Astrocyte (in vitro differentiated cells and primary cell): ENCODE measurements at regions not wholly inside any gene's neighbourhood (a gene's known extent, or its start where the extent isn't known, plus 50 kb on each side); places are given as distances from the start of the nearest gene placed in this dataset.

Experiments used
- DNase-seq: peaks from one replicate; pipeline ENCODE4 v3.0.0-alpha.2; 2010; ENCODE audit warnings: low read depth
- FAIRE-seq: peaks from 2 replicates; lab custom pipeline; 2011; peaks lifted over from hg19 to GRCh38; lab: Jason Lieb, UNC
- H2AFZ ChIP-seq: 2 replicates; pipeline ENCODE4 v1.6.0; 2012; ENCODE audit warnings: low read depth, low read length, inconsistent platforms
- H3K27ac ChIP-seq: 2 replicates; pipeline ENCODE4 v1.5.1; 2011; ENCODE audit warnings: low read depth, low read length, inconsistent platforms
- H3K27me3 ChIP-seq: 2 replicates; pipeline ENCODE4 v1.6.0; 2011; ENCODE audit warnings: low read length, inconsistent platforms; ENCODE audit not compliant: insufficient read depth
- H3K36me3 ChIP-seq: 2 replicates; pipeline ENCODE4 v1.5.1; 2011; ENCODE audit warnings: low read length, inconsistent platforms; ENCODE audit not compliant: insufficient read depth
- H3K4me1 ChIP-seq: 2 replicates; pipeline ENCODE4 v1.5.1; 2011; ENCODE audit warnings: low read length, inconsistent platforms; ENCODE audit not compliant: insufficient read depth
- H3K4me2 ChIP-seq: 2 replicates; pipeline ENCODE4 v1.6.0; 2012; ENCODE audit warnings: low read length, inconsistent platforms
- H3K4me3 ChIP-seq: 2 replicates; pipeline ENCODE4 v1.5.1; 2011; ENCODE audit warnings: low read depth, mild to moderate bottlenecking, low read length, inconsistent platforms; ENCODE audit not compliant: insufficient read depth
- H3K79me2 ChIP-seq: 2 replicates; pipeline ENCODE4 v1.6.0; 2012; ENCODE audit warnings: mild to moderate bottlenecking, low read length, inconsistent platforms; ENCODE audit not compliant: insufficient read depth
- H3K9ac ChIP-seq: 2 replicates; pipeline ENCODE4 v1.6.0; 2012; ENCODE audit warnings: mild to moderate bottlenecking, low read length, inconsistent platforms
- H3K9me3 ChIP-seq: 2 replicates; pipeline ENCODE4 v1.5.1; 2012; ENCODE audit warnings: low read depth, mild to moderate bottlenecking, low read length, inconsistent platforms; ENCODE audit not compliant: insufficient read depth
- H4K20me1 ChIP-seq: 2 replicates; pipeline ENCODE4 v1.6.0; 2012; ENCODE audit warnings: low read length, inconsistent platforms; ENCODE audit not compliant: insufficient read depth
- H3K27ac Mint-ChIP-seq: one replicate; pipeline ENCODE4 v1.8.0; 2021; ENCODE audit warnings: mild to moderate bottlenecking, mixed read lengths; ENCODE audit not compliant: unreplicated experiment
- H3K27me3 Mint-ChIP-seq: one replicate; pipeline ENCODE4 v1.8.0; 2021; ENCODE audit warnings: low read depth, mixed read lengths; ENCODE audit not compliant: unreplicated experiment
- H3K36me3 Mint-ChIP-seq: one replicate; pipeline ENCODE4 v1.8.0; 2021; ENCODE audit warnings: low read depth, mixed read lengths; ENCODE audit not compliant: unreplicated experiment
- H3K4me1 Mint-ChIP-seq: one replicate; pipeline ENCODE4 v1.8.0; 2021; ENCODE audit warnings: low read depth, mixed read lengths; ENCODE audit not compliant: unreplicated experiment
- H3K4me3 Mint-ChIP-seq: one replicate; pipeline ENCODE4 v1.8.0; 2021; ENCODE audit warnings: mild to moderate bottlenecking, moderate library complexity, mixed read lengths; ENCODE audit not compliant: unreplicated experiment
- H3K9me3 Mint-ChIP-seq: one replicate; pipeline ENCODE4 v1.8.0; 2021; ENCODE audit warnings: mild to moderate bottlenecking, mixed read lengths; ENCODE audit not compliant: unreplicated experiment
- EZH2 ChIP-seq: IDR thresholded peaks from 2 replicates; pipeline ENCODE4 v1.6.1; 2012; ENCODE audit warnings: mild to moderate bottlenecking, low read length, inconsistent platforms; ENCODE audit not compliant: insufficient read depth
- TF ChIP-seq, protein P1 (sequence below): IDR thresholded peaks from 2 replicates; pipeline ENCODE4 v1.5.1; 2011; ENCODE audit warnings: low read depth, mild to moderate bottlenecking, inconsistent platforms, low read length, moderate library complexity; ENCODE audit not compliant: insufficient read depth

- no peak for DNase-seq
- Mint-ChIP-seq H3K4me3 (no peak overlapping the region), H3K4me1 (no peaks in the 10 kb centered on the region), H3K27me3 (no peaks in the 10 kb centered on the region), H3K9me3 (no peaks in the 10 kb centered on the region), H3K27ac (no peak overlapping the region), H3K36me3 (no peaks in the 10 kb centered on the region)
- TF ChIP-seq EZH2, result no peak
- TF ChIP-seq, protein P1, sequence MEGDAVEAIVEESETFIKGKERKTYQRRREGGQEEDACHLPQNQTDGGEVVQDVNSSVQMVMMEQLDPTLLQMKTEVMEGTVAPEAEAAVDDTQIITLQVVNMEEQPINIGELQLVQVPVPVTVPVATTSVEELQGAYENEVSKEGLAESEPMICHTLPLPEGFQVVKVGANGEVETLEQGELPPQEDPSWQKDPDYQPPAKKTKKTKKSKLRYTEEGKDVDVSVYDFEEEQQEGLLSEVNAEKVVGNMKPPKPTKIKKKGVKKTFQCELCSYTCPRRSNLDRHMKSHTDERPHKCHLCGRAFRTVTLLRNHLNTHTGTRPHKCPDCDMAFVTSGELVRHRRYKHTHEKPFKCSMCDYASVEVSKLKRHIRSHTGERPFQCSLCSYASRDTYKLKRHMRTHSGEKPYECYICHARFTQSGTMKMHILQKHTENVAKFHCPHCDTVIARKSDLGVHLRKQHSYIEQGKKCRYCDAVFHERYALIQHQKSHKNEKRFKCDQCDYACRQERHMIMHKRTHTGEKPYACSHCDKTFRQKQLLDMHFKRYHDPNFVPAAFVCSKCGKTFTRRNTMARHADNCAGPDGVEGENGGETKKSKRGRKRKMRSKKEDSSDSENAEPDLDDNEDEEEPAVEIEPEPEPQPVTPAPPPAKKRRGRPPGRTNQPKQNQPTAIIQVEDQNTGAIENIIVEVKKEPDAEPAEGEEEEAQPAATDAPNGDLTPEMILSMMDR, result no peak
- no peaks in the 10 kb centered on the region for H3K4me1 ChIP-seq
- H2AFZ ChIP-seq, result no peak overlapping the region
- H3K9ac ChIP-seq, result no peak overlapping the region
- H3K79me2 ChIP-seq, result no peaks in the 10 kb centered on the region
- no peaks in the 10 kb centered on the region for H4K20me1 ChIP-seq
- H3K27ac ChIP-seq, result no peak overlapping the region
- no peaks in the 10 kb centered on the region for H3K27me3 ChIP-seq
- H3K36me3 ChIP-seq, result no peaks in the 10 kb centered on the region
- H3K4me2 ChIP-seq, result no peak overlapping the region
- no peak for FAIRE-seq
- no peaks in the 10 kb centered on the region for H3K9me3 ChIP-seq
- H3K4me3 ChIP-seq, result no peak overlapping the region
Measured at GRCh38 chr18:30150586-30151250, 891.8 kb downstream of the DSC3 start.

GRCh38 chr18:30149585-30149984, 893.0 kb downstream of the DSC3 start:
- FAIRE-seq (no peak), DNase-seq (no peak)
- no peaks in the 10 kb centered on the region for H3K27me3 Mint-ChIP-seq
- Histone ChIP-seq H3K4me3 (no peak overlapping the region), H3K4me2 (no peak overlapping the region), H3K27ac (no peak overlapping the region), H3K4me1 (no peaks in the 10 kb centered on the region), H2AFZ (no peak overlapping the region), H3K9ac (no peak overlapping the region), H3K27me3 (no peaks in the 10 kb centered on the region), H3K9me3 (no peaks in the 10 kb centered on the region), H3K36me3 (no peaks in the 10 kb centered on the region), H3K79me2 (no peaks in the 10 kb centered on the region), H4K20me1 (no peaks in the 10 kb centered on the region)
- no peaks in the 10 kb centered on the region for H3K9me3 Mint-ChIP-seq
- no peaks in the 10 kb centered on the region for H3K36me3 Mint-ChIP-seq
- no peaks in the 10 kb centered on the region for H3K4me1 Mint-ChIP-seq
- H3K4me3 Mint-ChIP-seq, result no peak overlapping the region
- TF ChIP-seq, protein P1, result no peak
- TF ChIP-seq EZH2, result no peak
- H3K27ac Mint-ChIP-seq, result no peak overlapping the region

GRCh38 chr18:30142870-30143269, 899.7 kb downstream of the DSC3 start:
- Histone ChIP-seq H3K4me2 (no peak overlapping the region), H3K27me3 (no peaks in the 10 kb centered on the region), H3K79me2 (no peaks in the 10 kb centered on the region), H4K20me1 (no peaks in the 10 kb centered on the region), H3K4me1 (no peaks in the 10 kb centered on the region), H3K36me3 (no peaks in the 10 kb centered on the region), H3K9ac (no peak overlapping the region), H3K9me3 (peaks cover 8% of the 10 kb centered on the region), H3K4me3 (no peak overlapping the region), H3K27ac (no peak overlapping the region), H2AFZ (no peak overlapping the region)
- H3K9me3 Mint-ChIP-seq, result peaks cover 16% of the 10 kb centered on the region
- H3K27me3 Mint-ChIP-seq, result no peaks in the 10 kb centered on the region
- no peaks in the 10 kb centered on the region for H3K4me1 Mint-ChIP-seq
- H3K27ac Mint-ChIP-seq, result no peak overlapping the region
- no peak overlapping the region for H3K4me3 Mint-ChIP-seq
- FAIRE-seq, result no peak
- DNase-seq, result no peak
- TF ChIP-seq, protein P1, result no peak
- no peak for TF ChIP-seq EZH2
- no peaks in the 10 kb centered on the region for H3K36me3 Mint-ChIP-seq
